ENCODE measurements at regions not wholly inside any gene's neighbourhood (a gene's known extent, or its start where the extent isn't known, plus 50 kb on each side); places are given as distances from the start of the nearest gene placed in this dataset.

GRCh38 chr20:12581644-12582289, 427.0 kb upstream of the SPTLC3 start:
- no peak for TF ChIP-seq POLR2A (IDR thresholded peaks at IDR 0.05)
- no peak for TF ChIP-seq CTCF (IDR thresholded peaks at IDR 0.05)

All from vagina (tissue), 2 donors.